Neural crest cell (in vitro differentiated cells): ENCODE measurements at regions not wholly inside any gene's neighbourhood (a gene's known extent, or its start where the extent isn't known, plus 50 kb on each side); places are given as distances from the start of the nearest gene placed in this dataset.

Experiments
- DNase-seq: peaks from one replicate; pipeline ENCODE4 v3.0.0; 2021; ENCODE audit warnings: low read depth, mixed read lengths, low spot score
- H3K27ac Mint-ChIP-seq: one replicate; pipeline ENCODE4 v1.8.0; 2021; ENCODE audit warnings: mild to moderate bottlenecking, mixed read lengths; ENCODE audit not compliant: unreplicated experiment
- H3K27me3 Mint-ChIP-seq: 2 replicates; pipeline ENCODE4 v1.8.0; 2021; ENCODE audit warnings: low read depth, mild to moderate bottlenecking, mixed read lengths
- H3K36me3 Mint-ChIP-seq: 2 replicates; pipeline ENCODE4 v1.8.0; 2021; ENCODE audit warnings: low read depth, mild to moderate bottlenecking, mixed read lengths
- H3K4me1 Mint-ChIP-seq: 2 replicates; pipeline ENCODE4 v1.8.0; 2021; ENCODE audit warnings: mixed read lengths
- H3K4me3 Mint-ChIP-seq: one replicate; pipeline ENCODE4 v1.8.0; 2021; ENCODE audit warnings: mild to moderate bottlenecking, mixed read lengths
- H3K9me3 Mint-ChIP-seq: 2 replicates; pipeline ENCODE4 v1.8.0; 2021; ENCODE audit warnings: mixed read lengths
- CTCF ChIP-seq: fragments of 200-600 bp; sonication (generic); conservative IDR thresholded peaks from 2 replicates; pipeline ENCODE4 v1.5.0; 2021; ENCODE audit warnings: antibody characterized with exemption, mild to moderate bottlenecking

GRCh38 chr2:120898961-120899750 is 163.5 kb downstream of the GLI2 start:
- Mint-ChIP-seq H3K36me3 (no peaks in the 10 kb centered on the region), H3K4me3 (peak overlapping the region; percentile 6), H3K27me3 (no peaks in the 10 kb centered on the region), H3K4me1 (peaks cover 87% of the 10 kb centered on the region), H3K9me3 (no peaks in the 10 kb centered on the region), H3K27ac (peak overlapping the region; percentile 76)
- no peak for DNase-seq
- no peak for TF ChIP-seq CTCF

- Mint-ChIP-seq H3K4me1 (peaks cover 87% of the 10 kb centered on the region), H3K27me3 (no peaks in the 10 kb centered on the region)
Measured at GRCh38 chr2:120899771-120900170, 164.1 kb downstream of the GLI2 start.

GRCh38 chr2:120901201-120901600 is 165.5 kb downstream of the GLI2 start:
- Mint-ChIP-seq H3K9me3 (no peaks in the 10 kb centered on the region), H3K36me3 (no peaks in the 10 kb centered on the region), H3K4me1 (peaks cover 82% of the 10 kb centered on the region), H3K4me3 (peak overlapping the region; percentile 22), H3K27me3 (no peaks in the 10 kb centered on the region), H3K27ac (no peak overlapping the region)
- no peak for TF ChIP-seq CTCF
- DNase-seq, result no peak

More at GRCh38 chr2:120899771-120900170, 164.1 kb downstream of the GLI2 start:
- Mint-ChIP-seq H3K4me3 (peak overlapping the region; percentile 6), H3K36me3 (no peaks in the 10 kb centered on the region), H3K27ac (peak overlapping the region; percentile 76), H3K9me3 (no peaks in the 10 kb centered on the region)
- TF ChIP-seq CTCF, result no peak
- DNase-seq, result no peak

- Mint-ChIP-seq H3K4me1 (peaks cover 76% of the 10 kb centered on the region), H3K27me3 (no peaks in the 10 kb centered on the region), H3K27ac (no peak overlapping the region), H3K36me3 (no peaks in the 10 kb centered on the region), H3K9me3 (no peaks in the 10 kb centered on the region), H3K4me3 (peak overlapping the region; percentile 2)
- no peak for DNase-seq
- TF ChIP-seq CTCF, result no peak
Measured at GRCh38 chr2:120902592-120902991, 166.9 kb downstream of the GLI2 start.

GRCh38 chr2:120904379-120904778 is 168.7 kb downstream of the GLI2 start:
- Mint-ChIP-seq H3K9me3 (no peaks in the 10 kb centered on the region), H3K36me3 (no peaks in the 10 kb centered on the region), H3K4me1 (peaks cover 58% of the 10 kb centered on the region), H3K27me3 (no peaks in the 10 kb centered on the region), H3K4me3 (no peak overlapping the region), H3K27ac (no peak overlapping the region)
- no peak for TF ChIP-seq CTCF
- no peak for DNase-seq
